ENCODE measurements at regions not wholly inside any gene's neighbourhood (a gene's known extent, or its start where the extent isn't known, plus 50 kb on each side); places are given as distances from the start of the nearest gene placed in this dataset.
"Not testable (repeated sequence)": the region's sequence is repeated elsewhere in the genome, so short reads cannot be mapped to it uniquely, and the experiment has no call there.

DNA sequence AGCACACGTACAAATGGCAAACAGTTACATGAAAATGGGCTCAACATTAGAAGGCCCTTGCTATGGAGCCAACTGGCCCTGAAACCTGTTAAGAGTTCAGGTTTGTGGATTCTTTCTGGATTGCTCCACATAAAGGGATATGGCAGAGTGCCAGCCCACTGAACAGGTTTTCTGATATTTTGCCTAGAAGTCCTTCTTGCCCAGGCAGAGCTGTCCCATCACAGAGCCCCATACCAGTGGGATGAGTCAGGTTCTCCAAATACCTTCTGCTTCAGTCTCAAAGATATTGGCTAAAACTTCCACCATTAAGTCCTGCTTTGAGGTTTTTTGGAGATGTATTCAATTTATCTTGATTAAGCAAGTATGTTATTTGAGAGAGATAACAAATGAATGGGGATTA, 146.8 kb upstream of the IL1RAPL2 start:
- in situ Hi-C loops (cut with HindIII; ENCODE audit: low pct_unique_long_range_greater_than_20kb, low sequenced_read_pairs), result no loop called here
- no peak for DNase-seq (ENCODE audit: low read depth, low spot score)

- no peak for DNase-seq (ENCODE audit: low read depth, low spot score)
- in situ Hi-C loops (cut with HindIII; ENCODE audit: low pct_unique_long_range_greater_than_20kb, low sequenced_read_pairs), result no loop called here
Observed at GRCh38 chrX:104411800-104412199, 154.2 kb upstream of the IL1RAPL2 start.

- in situ Hi-C loops (cut with HindIII; ENCODE audit: low pct_unique_long_range_greater_than_20kb, low sequenced_read_pairs), result no loop called here
- no peak for DNase-seq (ENCODE audit: low read depth, low spot score)
Observed at GRCh38 chrX:104400387-104400786, 145.7 kb upstream of the ESX1 start.

DNA sequence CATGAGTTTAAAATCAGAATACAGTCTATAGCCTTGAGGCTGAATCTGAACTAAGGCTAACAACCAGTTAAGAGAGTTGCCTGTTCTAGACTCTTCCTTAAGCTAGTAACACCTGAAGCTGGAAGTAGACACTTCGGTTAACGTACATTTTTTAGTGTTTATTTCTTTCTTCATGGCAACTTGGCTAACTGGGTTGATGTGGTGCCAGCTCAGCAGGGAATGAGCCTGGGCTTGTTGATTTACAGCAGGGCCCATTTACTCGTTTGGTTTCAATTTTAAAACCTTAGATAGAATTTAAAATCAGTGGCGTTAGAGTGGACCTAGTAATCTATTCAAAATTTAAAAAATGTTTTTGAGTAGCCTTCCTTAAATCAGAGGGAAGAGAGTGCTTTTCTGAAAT, 137.6 kb upstream of the ESX1 start:
- DNase-seq (ENCODE audit: low read depth, low spot score), result no peak
- in situ Hi-C loops (cut with HindIII; ENCODE audit: low pct_unique_long_range_greater_than_20kb, low sequenced_read_pairs), result no loop called here

DNA sequence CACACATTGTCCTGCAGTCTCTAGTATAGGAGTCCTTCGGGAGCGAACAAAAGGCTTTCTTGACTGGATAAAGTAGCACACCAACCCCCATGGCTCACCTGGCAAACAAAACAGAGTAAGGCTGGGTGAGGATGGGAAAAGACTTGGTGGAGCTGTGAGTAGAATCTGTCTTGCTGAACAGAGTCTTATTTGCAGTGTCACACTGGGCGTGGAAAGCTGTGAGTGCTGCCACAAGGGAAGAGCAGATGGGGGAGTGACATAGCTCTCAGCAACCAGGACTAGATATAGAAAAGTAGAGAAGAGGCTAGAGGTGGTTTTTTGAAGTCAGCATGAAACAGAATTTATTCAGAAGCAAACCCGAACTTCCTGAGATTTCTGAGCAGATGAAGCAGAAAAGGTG, 137.2 kb upstream of the ESX1 start:
- in situ Hi-C loops (cut with HindIII; ENCODE audit: low pct_unique_long_range_greater_than_20kb, low sequenced_read_pairs), result no loop called here
- no peak for DNase-seq (ENCODE audit: low read depth, low spot score)

- in situ Hi-C loops (cut with HindIII; ENCODE audit: low pct_unique_long_range_greater_than_20kb, low sequenced_read_pairs), result no loop called here
- DNase-seq (ENCODE audit: low read depth, low spot score), result no peak
Observed at GRCh38 chrX:104376937-104377336, 122.2 kb upstream of the ESX1 start.

DNA sequence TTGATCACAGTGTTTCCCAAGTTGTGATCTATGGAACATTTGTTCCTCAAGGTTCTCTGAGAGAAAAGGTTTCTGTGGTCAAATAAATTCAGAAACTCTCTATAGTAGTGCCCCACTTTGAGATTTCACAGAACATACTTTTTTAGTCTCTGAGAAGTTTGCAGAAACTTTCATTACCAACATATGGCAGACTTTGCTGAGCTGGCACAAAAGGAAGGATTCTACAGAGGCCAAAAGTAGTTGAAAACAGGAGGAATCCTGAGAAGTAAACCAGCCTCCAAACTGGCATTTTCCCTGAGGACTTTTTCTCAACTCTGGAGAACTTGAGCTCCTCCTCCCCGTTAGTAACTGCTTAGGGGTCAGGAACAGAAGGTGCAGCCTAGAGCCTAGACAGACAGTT, 117.8 kb upstream of the ESX1 start:
- in situ Hi-C loops (cut with HindIII; ENCODE audit: low pct_unique_long_range_greater_than_20kb, low sequenced_read_pairs), result no loop called here
- DNase-seq (ENCODE audit: low read depth, low spot score), result no peak

DNA sequence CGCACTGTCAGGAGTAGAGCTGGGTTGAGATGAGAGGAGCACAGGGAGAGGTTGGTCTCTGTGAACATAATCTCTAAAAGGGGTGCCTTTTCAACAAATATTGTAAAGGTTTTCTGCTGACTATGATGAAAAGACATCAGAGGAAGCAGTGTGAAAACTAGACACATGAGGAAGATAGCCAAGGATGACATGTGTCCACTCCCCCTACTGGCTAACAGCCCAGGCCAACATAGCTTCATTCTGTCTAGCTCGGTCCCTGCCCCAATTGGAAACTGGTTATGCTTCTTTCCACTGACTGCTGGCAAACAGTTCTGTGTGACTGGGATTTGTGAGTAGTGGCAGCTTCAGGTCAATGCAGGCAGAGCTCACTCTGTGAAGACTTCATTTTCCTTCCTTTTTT, 115.4 kb upstream of the ESX1 start:
- in situ Hi-C loops (cut with HindIII; ENCODE audit: low pct_unique_long_range_greater_than_20kb, low sequenced_read_pairs), result no loop called here
- DNase-seq (ENCODE audit: low read depth, low spot score), result peak; percentile 48

GRCh38 chrX:104360774-104361173, 106.0 kb upstream of the ESX1 start:
- in situ Hi-C loops (cut with HindIII; ENCODE audit: low pct_unique_long_range_greater_than_20kb, low sequenced_read_pairs); DNase-seq (ENCODE audit: low read depth, low spot score): not testable (repeated sequence)

DNA sequence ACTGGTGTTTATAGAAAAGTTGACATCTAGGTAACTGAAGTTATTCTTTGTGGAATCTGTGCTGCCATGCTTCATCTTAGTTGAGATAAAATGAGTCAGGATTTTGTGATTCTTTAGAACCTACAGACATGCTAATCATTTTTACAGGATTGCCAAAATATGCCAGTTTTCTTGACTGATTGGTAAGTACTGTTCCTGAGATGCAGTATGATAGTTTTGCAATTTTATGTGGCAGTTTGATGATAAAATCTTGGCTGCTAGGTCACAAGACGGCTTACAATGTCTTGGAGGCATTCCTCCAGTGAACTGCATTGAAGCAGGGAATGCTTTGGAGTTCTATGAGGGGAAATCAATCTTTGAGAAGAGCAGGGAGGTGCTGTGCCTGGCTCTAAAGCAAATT, 104.4 kb upstream of the ESX1 start:
- DNase-seq (ENCODE audit: low read depth, low spot score), result no peak
- in situ Hi-C loops (cut with HindIII; ENCODE audit: low pct_unique_long_range_greater_than_20kb, low sequenced_read_pairs), result no loop called here

- in situ Hi-C loops (cut with HindIII; ENCODE audit: low pct_unique_long_range_greater_than_20kb, low sequenced_read_pairs), result no loop called here
- no peak for DNase-seq (ENCODE audit: low read depth, low spot score)
Observed at GRCh38 chrX:104351173-104351769, 96.5 kb upstream of the ESX1 start.

DNA sequence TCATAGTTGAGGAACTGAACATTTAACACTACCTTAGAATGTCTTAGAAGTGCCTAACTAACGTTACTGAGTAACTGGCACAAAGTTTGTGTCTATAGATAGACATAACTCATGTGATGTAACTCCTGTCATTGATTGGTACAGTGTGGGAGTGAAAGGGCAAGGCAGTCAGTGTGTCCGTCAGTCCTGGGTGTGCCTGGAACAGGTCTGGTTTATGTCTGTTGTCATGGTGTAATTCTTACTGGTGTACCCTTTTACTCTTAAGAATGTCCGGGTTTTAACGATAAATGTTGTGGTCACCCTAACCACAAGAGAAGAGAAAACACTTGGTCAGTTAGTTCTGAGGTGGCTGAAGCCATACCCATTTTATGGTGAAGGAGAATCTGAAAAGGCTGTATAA, 93.1 kb upstream of the ESX1 start:
- in situ Hi-C loops (cut with HindIII; ENCODE audit: low pct_unique_long_range_greater_than_20kb, low sequenced_read_pairs), result no loop called here
- no peak for DNase-seq (ENCODE audit: low read depth, low spot score)

DNA sequence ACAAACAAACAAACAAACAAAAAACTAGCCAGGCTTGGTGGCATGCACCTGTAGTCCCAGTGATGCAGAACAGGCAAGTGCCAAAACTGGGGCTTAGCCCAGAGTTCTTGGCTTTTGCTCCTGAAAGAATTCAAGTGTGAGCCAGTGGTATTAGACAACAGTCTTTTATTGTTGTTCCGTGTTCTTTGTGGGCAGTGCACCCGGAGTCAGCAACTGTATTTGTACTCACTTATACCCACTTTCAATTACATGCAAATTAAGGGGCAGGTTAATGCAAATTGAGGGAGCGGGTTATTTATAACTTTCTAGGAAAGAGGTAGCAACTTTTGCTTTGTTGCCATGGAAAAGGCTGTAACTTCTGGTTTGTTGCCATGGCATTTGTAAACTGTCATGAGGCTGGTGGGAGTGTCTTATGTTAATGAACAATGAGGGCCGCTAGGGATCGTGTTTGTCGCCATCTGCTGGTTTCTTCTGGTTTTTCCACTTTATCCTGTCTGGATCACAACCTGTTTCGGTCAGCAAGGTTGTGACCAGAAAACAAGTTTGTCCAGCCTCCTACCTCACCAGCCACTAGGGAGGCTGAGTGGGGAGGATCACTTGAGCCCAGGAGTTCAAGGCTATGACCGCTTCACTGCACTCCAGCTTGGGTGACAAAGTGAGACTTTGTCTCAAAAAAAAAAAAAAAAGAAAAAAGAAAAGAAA, 88.8 kb upstream of the ESX1 start:
- DNase-seq (ENCODE audit: low read depth, low spot score), result peak; percentile 78
- in situ Hi-C loops (cut with HindIII; ENCODE audit: low pct_unique_long_range_greater_than_20kb, low sequenced_read_pairs), result no loop called here

DNA sequence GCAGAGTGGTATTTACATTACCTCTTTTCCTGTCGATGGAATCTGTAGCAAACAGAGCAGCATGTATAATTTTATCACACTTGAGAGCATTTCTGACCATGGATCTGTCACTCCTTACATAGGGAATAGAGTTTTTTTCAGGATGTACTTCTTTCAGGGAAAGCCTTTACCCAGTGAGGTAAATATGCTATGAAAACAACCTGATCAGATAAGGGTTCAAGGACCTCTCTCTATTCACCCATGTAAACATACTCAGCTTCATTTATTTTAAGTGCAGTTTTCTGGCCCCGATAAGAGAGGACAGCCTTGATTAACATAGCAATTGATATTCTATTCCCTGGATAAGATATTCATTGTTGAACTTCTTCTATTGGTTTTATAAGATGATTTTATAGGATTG, 87.3 kb upstream of the ESX1 start:
- in situ Hi-C loops (cut with HindIII; ENCODE audit: low pct_unique_long_range_greater_than_20kb, low sequenced_read_pairs), result no loop called here
- DNase-seq (ENCODE audit: low read depth, low spot score), result no peak

- in situ Hi-C loops (cut with HindIII; ENCODE audit: low pct_unique_long_range_greater_than_20kb, low sequenced_read_pairs), result no loop called here
- no peak for DNase-seq (ENCODE audit: low read depth, low spot score)
Observed at GRCh38 chrX:104335756-104336155, 81.0 kb upstream of the ESX1 start.

- no peak for DNase-seq (ENCODE audit: low read depth, low spot score)
- in situ Hi-C loops (cut with HindIII; ENCODE audit: low pct_unique_long_range_greater_than_20kb, low sequenced_read_pairs), result no loop called here
Observed at GRCh38 chrX:104334971-104335370, 80.2 kb upstream of the ESX1 start.

- DNase-seq (ENCODE audit: low read depth, low spot score), result no peak
- in situ Hi-C loops (cut with HindIII; ENCODE audit: low pct_unique_long_range_greater_than_20kb, low sequenced_read_pairs), result no loop called here
Observed at GRCh38 chrX:104330966-104331365, 76.2 kb upstream of the ESX1 start.

- no peak for DNase-seq (ENCODE audit: low read depth, low spot score)
- in situ Hi-C loops (cut with HindIII; ENCODE audit: low pct_unique_long_range_greater_than_20kb, low sequenced_read_pairs), result no loop called here
Observed at GRCh38 chrX:104329731-104330130, 75.0 kb upstream of the ESX1 start.

GRCh38 chrX:104325213-104325585, 70.5 kb upstream of the ESX1 start:
- no peak for DNase-seq (ENCODE audit: low read depth, low spot score)
- in situ Hi-C loops (cut with HindIII; ENCODE audit: low pct_unique_long_range_greater_than_20kb, low sequenced_read_pairs), result no loop called here
